ENCODE measurements at regions not wholly inside any gene's neighbourhood (a gene's known extent, or its start where the extent isn't known, plus 50 kb on each side); places are given as distances from the start of the nearest gene placed in this dataset.

DNA sequence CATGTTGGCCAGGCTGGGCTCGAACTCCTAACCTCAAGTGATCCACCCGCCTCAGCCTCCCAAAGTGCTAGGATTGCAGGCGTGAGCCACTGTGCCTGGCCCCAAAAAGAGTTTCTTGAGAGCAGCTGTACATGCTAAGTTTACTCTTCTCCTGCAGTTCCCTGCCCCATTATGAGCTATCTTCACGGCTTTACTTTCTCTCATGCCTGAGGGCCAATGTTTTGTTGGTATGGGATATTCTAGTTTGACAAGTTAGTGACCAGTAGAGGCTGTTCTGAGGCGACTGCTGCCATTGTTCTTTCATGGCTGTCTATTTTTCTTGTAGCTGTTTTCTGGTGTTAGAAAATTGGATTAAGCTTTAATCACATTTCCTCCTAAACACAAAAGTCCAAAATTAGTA lies 78.0 kb upstream of the STX18 start:
- TF ChIP-seq YY1 (IDR thresholded peaks at IDR 0.05; ENCODE audit: extremely low read depth, insufficient replicate concordance, low read depth, low read length) (no peak), EZH2 (IDR thresholded peaks at IDR 0.05) (no peak), CTCF (IDR thresholded peaks at IDR 0.05 in 2 of 3, conservative IDR thresholded peaks at IDR 0.05 in 1 of 3; ENCODE audit: borderline replicate concordance in 1 of 3, insufficient read depth in 1 of 3, low read depth in 2 of 3, low read length in 2 of 3) (no peak)
- TF ChIP-seq, protein P1, sequence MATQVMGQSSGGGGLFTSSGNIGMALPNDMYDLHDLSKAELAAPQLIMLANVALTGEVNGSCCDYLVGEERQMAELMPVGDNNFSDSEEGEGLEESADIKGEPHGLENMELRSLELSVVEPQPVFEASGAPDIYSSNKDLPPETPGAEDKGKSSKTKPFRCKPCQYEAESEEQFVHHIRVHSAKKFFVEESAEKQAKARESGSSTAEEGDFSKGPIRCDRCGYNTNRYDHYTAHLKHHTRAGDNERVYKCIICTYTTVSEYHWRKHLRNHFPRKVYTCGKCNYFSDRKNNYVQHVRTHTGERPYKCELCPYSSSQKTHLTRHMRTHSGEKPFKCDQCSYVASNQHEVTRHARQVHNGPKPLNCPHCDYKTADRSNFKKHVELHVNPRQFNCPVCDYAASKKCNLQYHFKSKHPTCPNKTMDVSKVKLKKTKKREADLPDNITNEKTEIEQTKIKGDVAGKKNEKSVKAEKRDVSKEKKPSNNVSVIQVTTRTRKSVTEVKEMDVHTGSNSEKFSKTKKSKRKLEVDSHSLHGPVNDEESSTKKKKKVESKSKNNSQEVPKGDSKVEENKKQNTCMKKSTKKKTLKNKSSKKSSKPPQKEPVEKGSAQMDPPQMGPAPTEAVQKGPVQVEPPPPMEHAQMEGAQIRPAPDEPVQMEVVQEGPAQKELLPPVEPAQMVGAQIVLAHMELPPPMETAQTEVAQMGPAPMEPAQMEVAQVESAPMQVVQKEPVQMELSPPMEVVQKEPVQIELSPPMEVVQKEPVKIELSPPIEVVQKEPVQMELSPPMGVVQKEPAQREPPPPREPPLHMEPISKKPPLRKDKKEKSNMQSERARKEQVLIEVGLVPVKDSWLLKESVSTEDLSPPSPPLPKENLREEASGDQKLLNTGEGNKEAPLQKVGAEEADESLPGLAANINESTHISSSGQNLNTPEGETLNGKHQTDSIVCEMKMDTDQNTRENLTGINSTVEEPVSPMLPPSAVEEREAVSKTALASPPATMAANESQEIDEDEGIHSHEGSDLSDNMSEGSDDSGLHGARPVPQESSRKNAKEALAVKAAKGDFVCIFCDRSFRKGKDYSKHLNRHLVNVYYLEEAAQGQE (IDR thresholded peaks at IDR 0.05; ENCODE audit: low read depth) = no peak
